ENCODE measurements at regions not wholly inside any gene's neighbourhood (a gene's known extent, or its start where the extent isn't known, plus 50 kb on each side); places are given as distances from the start of the nearest gene placed in this dataset.

- DNase-seq (ENCODE audit: low read depth in 1 of 2, low spot score in 1 of 2) = no peak
- in situ Hi-C loops (cut with HindIII; ENCODE audit: low pct_unique_long_range_greater_than_20kb, low sequenced_read_pairs) = no loop called here
- TF ChIP-seq JUND (IDR thresholded peaks at IDR 0.05; ENCODE audit: low read depth) = no peak
Measured at GRCh38 chr17:79231766-79232287, 157.2 kb downstream of the ENGASE start.

- TF ChIP-seq JUND (IDR thresholded peaks at IDR 0.05; ENCODE audit: low read depth) = no peak
- in situ Hi-C loops (cut with HindIII; ENCODE audit: low pct_unique_long_range_greater_than_20kb, low sequenced_read_pairs) = no loop called here
- DNase-seq (ENCODE audit: low read depth in 1 of 2, low spot score in 1 of 2) = no peak
Measured at GRCh38 chr17:79230576-79230975, 156.0 kb downstream of the ENGASE start.

- TF ChIP-seq JUND (IDR thresholded peaks at IDR 0.05; ENCODE audit: low read depth) = no peak
- in situ Hi-C loops (cut with HindIII; ENCODE audit: low pct_unique_long_range_greater_than_20kb, low sequenced_read_pairs) = no loop called here
- DNase-seq (ENCODE audit: low read depth in 1 of 2, low spot score in 1 of 2) = no peak
Measured at GRCh38 chr17:79226037-79226436, 151.4 kb downstream of the ENGASE start.

GRCh38 chr17:79224903-79225302, 150.3 kb downstream of the ENGASE start:
- in situ Hi-C loops (cut with HindIII; ENCODE audit: low pct_unique_long_range_greater_than_20kb, low sequenced_read_pairs) = no loop called here
- no peak for TF ChIP-seq JUND (IDR thresholded peaks at IDR 0.05; ENCODE audit: low read depth)
- no peak for DNase-seq (ENCODE audit: low read depth in 1 of 2, low spot score in 1 of 2)

GRCh38 chr17:79224476-79224875, 149.9 kb downstream of the ENGASE start:
- in situ Hi-C loops (cut with HindIII; ENCODE audit: low pct_unique_long_range_greater_than_20kb, low sequenced_read_pairs) = no loop called here
- DNase-seq (ENCODE audit: low read depth in 1 of 2, low spot score in 1 of 2) = no peak
- no peak for TF ChIP-seq JUND (IDR thresholded peaks at IDR 0.05; ENCODE audit: low read depth)

GRCh38 chr17:79223953-79224352, 149.3 kb downstream of the ENGASE start:
- DNase-seq (ENCODE audit: low read depth in 1 of 2, low spot score in 1 of 2) = no peak
- no peak for TF ChIP-seq JUND (IDR thresholded peaks at IDR 0.05; ENCODE audit: low read depth)
- in situ Hi-C loops (cut with HindIII; ENCODE audit: low pct_unique_long_range_greater_than_20kb, low sequenced_read_pairs) = no loop called here

- no peak for TF ChIP-seq JUND (IDR thresholded peaks at IDR 0.05; ENCODE audit: low read depth)
- DNase-seq (ENCODE audit: low read depth in 1 of 2, low spot score in 1 of 2) = no peak
- in situ Hi-C loops (cut with HindIII; ENCODE audit: low pct_unique_long_range_greater_than_20kb, low sequenced_read_pairs) = no loop called here
Measured at GRCh38 chr17:79223471-79223870, 148.8 kb downstream of the ENGASE start.

GRCh38 chr17:79221597-79221996, 147.0 kb downstream of the ENGASE start:
- DNase-seq (ENCODE audit: low read depth in 1 of 2, low spot score in 1 of 2) = no peak
- in situ Hi-C loops (cut with HindIII; ENCODE audit: low pct_unique_long_range_greater_than_20kb, low sequenced_read_pairs) = no loop called here
- no peak for TF ChIP-seq JUND (IDR thresholded peaks at IDR 0.05; ENCODE audit: low read depth)

- in situ Hi-C loops (cut with HindIII; ENCODE audit: low pct_unique_long_range_greater_than_20kb, low sequenced_read_pairs) = no loop called here
- no peak for TF ChIP-seq JUND (IDR thresholded peaks at IDR 0.05; ENCODE audit: low read depth)
- DNase-seq (ENCODE audit: low read depth in 1 of 2, low spot score in 1 of 2) = no peak
Measured at GRCh38 chr17:79220713-79221291, 146.2 kb downstream of the ENGASE start.

- no peak for DNase-seq (ENCODE audit: low read depth in 1 of 2, low spot score in 1 of 2)
- in situ Hi-C loops (cut with HindIII; ENCODE audit: low pct_unique_long_range_greater_than_20kb, low sequenced_read_pairs) = no loop called here
- no peak for TF ChIP-seq JUND (IDR thresholded peaks at IDR 0.05; ENCODE audit: low read depth)
Measured at GRCh38 chr17:79220201-79220712, 145.6 kb downstream of the ENGASE start.

GRCh38 chr17:79219208-79219935, 144.7 kb downstream of the ENGASE start:
- DNase-seq (ENCODE audit: low read depth in 1 of 2, low spot score in 1 of 2) = no peak
- in situ Hi-C loops (cut with HindIII; ENCODE audit: low pct_unique_long_range_greater_than_20kb, low sequenced_read_pairs) = no loop called here

GRCh38 chr17:79218825-79219200, 144.2 kb downstream of the ENGASE start:
- in situ Hi-C loops (cut with HindIII; ENCODE audit: low pct_unique_long_range_greater_than_20kb, low sequenced_read_pairs) = no loop called here
- DNase-seq (ENCODE audit: low read depth in 1 of 2, low spot score in 1 of 2) = no peak
- TF ChIP-seq JUND (IDR thresholded peaks at IDR 0.05; ENCODE audit: low read depth) = no peak

More at GRCh38 chr17:79219208-79219935, 144.7 kb downstream of the ENGASE start:
- no peak for TF ChIP-seq JUND (IDR thresholded peaks at IDR 0.05; ENCODE audit: low read depth)

GRCh38 chr17:79218175-79218824, 143.7 kb downstream of the ENGASE start:
- no peak for DNase-seq (ENCODE audit: low read depth in 1 of 2, low spot score in 1 of 2)
- TF ChIP-seq JUND (IDR thresholded peaks at IDR 0.05; ENCODE audit: low read depth) = no peak
- in situ Hi-C loops (cut with HindIII; ENCODE audit: low pct_unique_long_range_greater_than_20kb, low sequenced_read_pairs) = no loop called here
